ENCODE measurements at regions not wholly inside any gene's neighbourhood (a gene's known extent, or its start where the extent isn't known, plus 50 kb on each side); places are given as distances from the start of the nearest gene placed in this dataset.

DNA sequence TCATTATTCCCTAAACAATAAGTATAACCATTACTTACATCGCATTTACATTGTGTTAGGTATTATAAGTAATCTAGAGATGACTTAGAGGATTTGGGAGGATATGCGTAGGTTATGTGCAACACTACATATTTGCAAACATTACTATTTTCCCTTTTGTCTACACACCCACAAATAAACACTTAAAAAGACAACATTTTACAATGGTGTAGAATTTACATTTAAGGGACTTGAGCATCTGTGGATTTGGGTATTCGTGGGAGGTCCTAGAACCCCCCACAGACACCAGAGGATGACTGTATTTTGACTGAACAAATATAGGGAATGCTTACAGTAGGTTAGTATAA is 220.2 kb upstream of the MYO3A start:
- WGBS, 2 donors, result 85 to 86% methylated on average over 3 of the region's 3 CpGs

DNA sequence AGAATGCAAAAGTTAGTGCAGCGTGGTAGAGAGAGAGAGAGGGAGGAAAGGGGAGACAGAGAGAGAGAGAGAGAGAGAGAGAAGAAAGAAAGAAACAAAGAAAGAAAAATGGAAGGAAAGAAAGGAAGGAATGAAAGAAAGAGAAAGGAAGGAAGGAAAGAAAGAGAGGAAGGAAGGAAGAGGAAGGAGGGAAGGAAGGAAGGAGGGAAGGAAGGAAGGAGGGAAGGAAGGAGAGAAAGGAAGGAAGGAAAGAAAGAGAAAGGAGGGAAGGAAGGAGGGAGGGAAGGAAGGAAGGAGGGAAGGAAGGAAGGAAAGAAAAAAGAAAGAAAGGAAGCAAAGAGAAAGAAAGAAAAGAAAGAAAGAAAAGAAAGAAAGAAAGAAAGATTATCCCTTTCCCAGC is 209.8 kb upstream of the MYO3A start:
- intact Hi-C loops (cut with DNase I; ENCODE audit: low total_unique reads), result no loop called here
- WGBS, 2 donors, result 60 to 90% methylated on average over 1 of the region's 1 CpG
- no peak for DNase-seq (ENCODE audit: low spot score in 2 of 2)
- no peak for TF ChIP-seq POLR2A (IDR thresholded peaks at IDR 0.05)
- TF ChIP-seq, protein P1, sequence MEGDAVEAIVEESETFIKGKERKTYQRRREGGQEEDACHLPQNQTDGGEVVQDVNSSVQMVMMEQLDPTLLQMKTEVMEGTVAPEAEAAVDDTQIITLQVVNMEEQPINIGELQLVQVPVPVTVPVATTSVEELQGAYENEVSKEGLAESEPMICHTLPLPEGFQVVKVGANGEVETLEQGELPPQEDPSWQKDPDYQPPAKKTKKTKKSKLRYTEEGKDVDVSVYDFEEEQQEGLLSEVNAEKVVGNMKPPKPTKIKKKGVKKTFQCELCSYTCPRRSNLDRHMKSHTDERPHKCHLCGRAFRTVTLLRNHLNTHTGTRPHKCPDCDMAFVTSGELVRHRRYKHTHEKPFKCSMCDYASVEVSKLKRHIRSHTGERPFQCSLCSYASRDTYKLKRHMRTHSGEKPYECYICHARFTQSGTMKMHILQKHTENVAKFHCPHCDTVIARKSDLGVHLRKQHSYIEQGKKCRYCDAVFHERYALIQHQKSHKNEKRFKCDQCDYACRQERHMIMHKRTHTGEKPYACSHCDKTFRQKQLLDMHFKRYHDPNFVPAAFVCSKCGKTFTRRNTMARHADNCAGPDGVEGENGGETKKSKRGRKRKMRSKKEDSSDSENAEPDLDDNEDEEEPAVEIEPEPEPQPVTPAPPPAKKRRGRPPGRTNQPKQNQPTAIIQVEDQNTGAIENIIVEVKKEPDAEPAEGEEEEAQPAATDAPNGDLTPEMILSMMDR (IDR thresholded peaks at IDR 0.05), result no peak
- no peak overlapping the region for H3K4me3 ChIP-seq (ENCODE audit: low read depth, poor library complexity, severe bottlenecking)

More for the DNA sequence above, 220.2 kb upstream of the MYO3A start:
- no peak for DNase-seq (ENCODE audit: low spot score in 2 of 2)
- intact Hi-C loops (cut with DNase I; ENCODE audit: low total_unique reads), result no loop called here
- no peak overlapping the region for H3K4me3 ChIP-seq (ENCODE audit: low read depth, poor library complexity, severe bottlenecking)
- TF ChIP-seq, protein P1 (IDR thresholded peaks at IDR 0.05), result no peak

DNA sequence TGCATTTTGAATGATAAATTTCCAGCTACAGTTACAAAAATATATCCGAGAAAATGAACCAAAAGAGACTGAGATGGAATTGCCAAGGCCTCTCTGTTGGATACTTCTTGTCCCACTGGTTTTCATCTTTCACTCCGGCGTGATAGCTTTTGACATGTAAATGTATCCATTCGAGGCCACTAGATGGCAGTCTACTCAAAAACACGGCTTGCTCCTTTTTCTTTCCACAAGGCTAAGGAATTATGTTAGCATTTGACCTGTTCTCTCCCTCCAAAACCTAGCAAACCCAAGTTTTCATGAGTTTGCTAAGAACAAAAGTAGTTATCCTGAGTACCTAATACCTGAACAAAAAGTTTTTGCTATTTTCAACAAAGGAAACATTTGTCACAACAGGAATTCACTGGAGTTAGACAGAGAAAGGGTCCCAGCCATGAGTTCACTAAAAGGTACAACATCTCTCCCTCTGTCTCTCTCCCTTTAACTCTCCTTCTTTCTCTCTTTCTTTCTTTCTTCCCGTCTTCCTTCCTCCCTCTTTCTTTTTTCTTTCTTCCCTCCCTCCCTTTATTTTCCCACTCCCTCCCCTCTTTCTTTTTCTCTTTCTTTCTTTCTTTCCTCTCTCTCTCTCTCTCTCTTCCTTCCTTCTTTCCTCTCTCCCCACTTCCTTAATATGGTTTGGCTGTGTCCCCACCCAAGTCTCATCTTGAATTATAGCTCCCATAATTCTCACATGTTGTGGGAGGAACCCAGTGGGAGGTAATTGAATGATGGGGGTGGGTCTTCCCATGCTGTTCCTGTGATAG is 207.9 kb upstream of the MYO3A start:
- DNase-seq (ENCODE audit: low spot score in 2 of 2), result peak in 1 of 2 donors; percentile 20
- no peak overlapping the region for H3K4me3 ChIP-seq (ENCODE audit: low read depth, poor library complexity, severe bottlenecking)
- TF ChIP-seq, protein P1 (IDR thresholded peaks at IDR 0.05), result no peak
- no peak for TF ChIP-seq POLR2A (IDR thresholded peaks at IDR 0.05)
- WGBS, 2 donors, result 7 to 10% methylated on average over 6 of the region's 6 CpGs
- intact Hi-C loops (cut with DNase I; ENCODE audit: low total_unique reads), result no loop called here

DNA sequence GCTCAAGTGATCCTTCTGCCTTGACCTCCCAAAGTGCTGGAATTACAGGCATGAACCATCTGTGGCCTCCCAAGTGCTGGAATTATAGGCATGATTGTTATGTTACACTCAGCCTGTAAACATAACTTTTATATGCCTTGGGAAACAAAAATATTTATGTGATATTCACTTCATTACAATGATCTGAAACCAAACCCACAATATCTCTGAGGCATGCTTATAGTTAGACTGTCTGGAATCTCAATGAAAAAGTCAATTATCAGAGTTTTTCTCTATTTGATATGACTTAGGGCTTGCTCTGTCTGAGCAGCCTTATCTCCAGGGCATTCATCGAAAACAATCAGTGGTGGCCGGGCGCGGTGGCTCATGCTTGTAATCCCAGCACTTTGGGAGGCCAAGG is 195.3 kb upstream of the MYO3A start:
- TF ChIP-seq POLR2A (IDR thresholded peaks at IDR 0.05), result no peak
- TF ChIP-seq, protein P1 (IDR thresholded peaks at IDR 0.05), result no peak
- WGBS, 2 donors, result 92 to 93% methylated on average over 4 of the region's 4 CpGs
- no peak overlapping the region for H3K4me3 ChIP-seq (ENCODE audit: low read depth, poor library complexity, severe bottlenecking)
- intact Hi-C loops (cut with DNase I; ENCODE audit: low total_unique reads), result no loop called here
- no peak for DNase-seq (ENCODE audit: low spot score in 2 of 2)

DNA sequence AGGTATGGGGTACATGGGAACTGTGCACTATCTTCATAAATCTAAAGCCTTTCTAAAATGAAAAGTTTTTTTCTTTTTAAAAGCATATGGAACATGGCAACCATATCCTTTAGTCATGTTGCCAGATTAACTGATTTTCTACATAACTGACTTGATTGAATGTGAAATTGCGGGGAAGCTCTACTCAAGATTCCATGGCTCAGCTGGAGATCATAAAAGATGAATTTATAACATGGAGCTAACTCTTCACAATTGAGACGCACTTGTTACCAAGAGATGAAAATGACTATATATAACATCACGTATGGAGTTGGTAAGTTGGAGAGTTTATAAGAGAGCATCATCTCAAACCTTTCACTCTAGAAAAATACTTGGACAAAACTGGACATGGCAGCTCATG is 190.2 kb upstream of the MYO3A start:
- intact Hi-C loops (cut with DNase I; ENCODE audit: low total_unique reads), result no loop called here
- no peak overlapping the region for H3K4me3 ChIP-seq (ENCODE audit: low read depth, poor library complexity, severe bottlenecking)
- no peak for DNase-seq (ENCODE audit: low spot score in 2 of 2)
- WGBS, 2 donors, result 79 to 92% methylated on average over 3 of the region's 3 CpGs
- TF ChIP-seq POLR2A (IDR thresholded peaks at IDR 0.05), result no peak
- TF ChIP-seq, protein P1 (IDR thresholded peaks at IDR 0.05), result no peak

DNA sequence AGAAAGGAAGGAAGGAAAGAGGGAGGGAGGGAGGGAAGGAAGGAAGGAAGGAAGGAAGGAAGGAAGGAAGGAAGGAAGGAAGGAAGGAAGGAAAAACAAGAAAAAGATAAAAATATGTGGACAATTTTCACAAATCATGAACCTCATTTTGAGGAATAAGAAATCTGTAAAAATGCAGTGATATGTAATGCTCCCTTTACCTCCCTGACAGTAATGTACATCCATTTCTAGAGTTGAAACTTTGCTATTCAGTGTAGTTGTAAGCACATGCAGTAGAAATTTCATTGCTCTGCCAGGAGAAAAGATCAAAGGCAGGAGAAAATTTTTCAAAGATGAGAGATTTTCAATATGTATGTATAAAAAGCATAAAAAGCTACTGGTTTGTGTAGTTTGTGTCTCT is 189.5 kb upstream of the MYO3A start:
- intact Hi-C loops (cut with DNase I; ENCODE audit: low total_unique reads), result no loop called here
- DNase-seq (ENCODE audit: low spot score in 2 of 2), result no peak
- H3K4me3 ChIP-seq (ENCODE audit: low read depth, poor library complexity, severe bottlenecking), result no peak overlapping the region
- TF ChIP-seq, protein P1 (IDR thresholded peaks at IDR 0.05), result no peak
- TF ChIP-seq POLR2A (IDR thresholded peaks at IDR 0.05), result no peak
